Duodenal mucosa (tissue), 2 donors: ENCODE measurements at regions not wholly inside any gene's neighbourhood (a gene's known extent, or its start where the extent isn't known, plus 50 kb on each side); places are given as distances from the start of the nearest gene placed in this dataset.

Experiments used
- H3K27ac ChIP-seq: one replicate; pipeline ENCODE4 v1.7.0; 2013; ENCODE audit warnings: low read depth, low read length
- H3K27me3 ChIP-seq, 2 donors: one replicate each; pipeline ENCODE4 v1.7.0; 2013; ENCODE audit warnings: low read length in 2 of 2, control low read depth in 1 of 2; ENCODE audit not compliant: insufficient read depth in 2 of 2, control insufficient read depth in 1 of 2
- H3K36me3 ChIP-seq, 2 donors: one replicate each; pipeline ENCODE4 v1.7.0; 2013; ENCODE audit warnings: low read length in 2 of 2, control low read depth in 1 of 2; ENCODE audit not compliant: insufficient read depth in 2 of 2, control insufficient read depth in 1 of 2
- H3K4me1 ChIP-seq, 2 donors: one replicate each; pipeline ENCODE4 v1.7.0; 2013; ENCODE audit warnings: low read length in 2 of 2, control low read depth in 1 of 2; ENCODE audit not compliant: insufficient read depth in 2 of 2, control insufficient read depth in 1 of 2
- H3K4me3 ChIP-seq, 2 donors: one replicate each; pipeline ENCODE4 v1.7.0; 2013; ENCODE audit warnings: low read length in 2 of 2, low read depth in 1 of 2
- H3K9ac ChIP-seq, 2 donors: one replicate each; pipeline ENCODE4 v1.7.0; 2013; ENCODE audit warnings: low read length in 2 of 2, low read depth in 1 of 2
- H3K9me3 ChIP-seq, 2 donors: one replicate each; pipeline ENCODE4 v1.7.0; 2013; ENCODE audit warnings: low read length in 2 of 2, control low read depth in 1 of 2; ENCODE audit not compliant: control insufficient read depth in 1 of 2

- no peak overlapping the region for H3K27ac ChIP-seq
- H3K4me3 ChIP-seq = no peak overlapping the region
- H3K27me3 ChIP-seq = no peaks in the 10 kb centered on the region
- H3K4me1 ChIP-seq = peaks cover 7 to 19% of the 10 kb centered on the region in 2 donors
- H3K9me3 ChIP-seq = no peaks in the 10 kb centered on the region
- H3K9ac ChIP-seq = no peak overlapping the region
- H3K36me3 ChIP-seq = no peaks in the 10 kb centered on the region
Observed at GRCh38 chr2:18831916-18832510, 242.6 kb upstream of the NT5C1B start.

- H3K27me3 ChIP-seq = no peaks in the 10 kb centered on the region
- H3K9ac ChIP-seq = no peak overlapping the region
- H3K4me3 ChIP-seq = no peak overlapping the region
- H3K9me3 ChIP-seq = no peaks in the 10 kb centered on the region
- H3K27ac ChIP-seq = no peak overlapping the region
- H3K4me1 ChIP-seq = peaks cover 7 to 19% of the 10 kb centered on the region in 2 donors
- H3K36me3 ChIP-seq = no peaks in the 10 kb centered on the region
Observed at GRCh38 chr2:18830962-18831361, 241.6 kb upstream of the NT5C1B start.

- no peaks in the 10 kb centered on the region for H3K27me3 ChIP-seq
- no peak overlapping the region for H3K27ac ChIP-seq
- H3K36me3 ChIP-seq = no peaks in the 10 kb centered on the region
- H3K9me3 ChIP-seq = no peaks in the 10 kb centered on the region
- H3K4me1 ChIP-seq = peaks cover 7 to 19% of the 10 kb centered on the region in 2 donors
- no peak overlapping the region for H3K4me3 ChIP-seq
- H3K9ac ChIP-seq = no peak overlapping the region
Observed at GRCh38 chr2:18829976-18830375, 240.6 kb upstream of the NT5C1B start.

- Histone ChIP-seq H3K4me1 (peaks cover 7 to 19% of the 10 kb centered on the region in 2 donors), H3K9ac (no peak overlapping the region), H3K4me3 (no peak overlapping the region), H3K36me3 (no peaks in the 10 kb centered on the region), H3K9me3 (no peaks in the 10 kb centered on the region), H3K27ac (no peak overlapping the region), H3K27me3 (no peaks in the 10 kb centered on the region)
Observed at GRCh38 chr2:18829251-18829902, 240.0 kb upstream of the NT5C1B start.

GRCh38 chr2:18828296-18828695 lies 238.9 kb upstream of the NT5C1B start:
- Histone ChIP-seq H3K27ac (no peak overlapping the region), H3K27me3 (no peaks in the 10 kb centered on the region), H3K4me3 (no peak overlapping the region), H3K9ac (no peak overlapping the region), H3K4me1 (peaks cover 7 to 19% of the 10 kb centered on the region in 2 donors), H3K36me3 (no peaks in the 10 kb centered on the region), H3K9me3 (no peaks in the 10 kb centered on the region)

- Histone ChIP-seq H3K4me1 (peaks cover 1 to 7% of the 10 kb centered on the region in 2 donors), H3K4me3 (no peak overlapping the region), H3K36me3 (no peaks in the 10 kb centered on the region), H3K9me3 (no peaks in the 10 kb centered on the region), H3K27ac (no peak overlapping the region), H3K27me3 (no peaks in the 10 kb centered on the region), H3K9ac (no peak overlapping the region)
Observed at GRCh38 chr2:18825838-18826237, 236.5 kb upstream of the NT5C1B start.

GRCh38 chr2:18824915-18825314 lies 235.5 kb upstream of the NT5C1B start:
- no peak overlapping the region for H3K9ac ChIP-seq
- no peaks in the 10 kb centered on the region for H3K9me3 ChIP-seq
- H3K27me3 ChIP-seq = no peaks in the 10 kb centered on the region
- H3K4me1 ChIP-seq = peaks cover 0 to 7% of the 10 kb centered on the region in 2 donors
- no peak overlapping the region for H3K27ac ChIP-seq
- H3K36me3 ChIP-seq = no peaks in the 10 kb centered on the region
- H3K4me3 ChIP-seq = no peak overlapping the region

GRCh38 chr2:18824325-18824790 lies 235.0 kb upstream of the NT5C1B start:
- Histone ChIP-seq H3K4me3 (no peak overlapping the region), H3K9me3 (no peaks in the 10 kb centered on the region), H3K36me3 (no peaks in the 10 kb centered on the region), H3K9ac (no peak overlapping the region), H3K4me1 (peaks cover 0 to 3% of the 10 kb centered on the region in 2 donors), H3K27ac (no peak overlapping the region), H3K27me3 (no peaks in the 10 kb centered on the region)

GRCh38 chr2:18821431-18821830 lies 232.1 kb upstream of the NT5C1B start:
- no peaks in the 10 kb centered on the region for H3K27me3 ChIP-seq
- H3K4me3 ChIP-seq = no peak overlapping the region
- no peak overlapping the region for H3K9ac ChIP-seq
- H3K9me3 ChIP-seq = no peaks in the 10 kb centered on the region
- H3K27ac ChIP-seq = no peak overlapping the region
- no peaks in the 10 kb centered on the region for H3K4me1 ChIP-seq
- no peaks in the 10 kb centered on the region for H3K36me3 ChIP-seq

GRCh38 chr2:18820966-18821365 lies 231.6 kb upstream of the NT5C1B start:
- Histone ChIP-seq H3K36me3 (no peaks in the 10 kb centered on the region), H3K4me3 (no peak overlapping the region), H3K9ac (no peak overlapping the region), H3K9me3 (no peaks in the 10 kb centered on the region), H3K27ac (no peak overlapping the region), H3K27me3 (no peaks in the 10 kb centered on the region), H3K4me1 (no peaks in the 10 kb centered on the region)
